HepG2 (cell line): ENCODE measurements at regions not wholly inside any gene's neighbourhood (a gene's known extent, or its start where the extent isn't known, plus 50 kb on each side); places are given as distances from the start of the nearest gene placed in this dataset.

Experiments used
- ATAC-seq: fragments of 200-7000 bp; cut with Tn5 transposase; 3 replicates; pipeline ENCODE4 v1.9.1; 2020; ENCODE audit warnings: mild to moderate bottlenecking, moderate library complexity
- BruUV-seq: library from RNA; stranded (reverse); fragments of 400-500 nt; replicated peaks from 2 replicates; lab custom pipeline; 2021; lab: Mats Ljungman, UMichigan
- CTCF ChIA-PET: fragments of 300-600 bp; formaldehyde crosslinking; extraction: SDS; loops from one replicate; lab custom pipeline; 2021; ENCODE audit warnings: low total read pairs, inconsistent platforms, low intra/inter-chr PET ratio; lab: Yijun Ruan, JAX
- POLR2A ChIA-PET: fragments of 350-600 bp; sonication (Branson Sonifier 250); formaldehyde crosslinking; loops from one replicate; lab custom pipeline; 2020; ENCODE audit warnings: antibody characterized with exemption, inconsistent platforms; lab: Yijun Ruan, JAX
- DNase-seq: peaks from one replicate; pipeline ENCODE4 v3.0.0-alpha.2; 2015; ENCODE audit warnings: low spot score
- FAIRE-seq: peaks from 3 replicates; lab custom pipeline; 2011; peaks lifted over from hg19 to GRCh38; lab: Jason Lieb, UNC
- H2AFZ ChIP-seq: one replicate; pipeline ENCODE4 v1.6.1; 2011; ENCODE audit warnings: low read length, inconsistent platforms
- H3K27ac ChIP-seq: fragments of 300-600 bp; 3 replicates; pipeline ENCODE4 v1.8.0; 2011; ENCODE audit warnings: mixed run types, mild to moderate bottlenecking, mixed read lengths, low read length, inconsistent platforms; ENCODE audit not compliant: insufficient read depth; ENCODE audit errors: extremely low read length
- H3K27me3 ChIP-seq, 2 experiments: fragments of 200-600 bp in 1 of 2; 2 replicates in 1 of 2; 3 replicates in 1 of 2; pipeline versions ENCODE4 v1.6.0 to v1.8.0; 2011; ENCODE audit warnings: low read length in 2 of 2, mild to moderate bottlenecking in 2 of 2, moderate library complexity in 2 of 2, inconsistent platforms in 1 of 2; ENCODE audit not compliant: insufficient read depth in 2 of 2, control insufficient read depth in 1 of 2
- H3K36me3 ChIP-seq, 2 experiments: fragments of 200-600 bp in 1 of 2; replicated peaks in 1 of 2; 2 replicates in 1 of 2; 3 replicates in 1 of 2; pipeline versions ENCODE4 v1.5.1 to v1.8.0; 2011; ENCODE audit warnings: low read length in 2 of 2, inconsistent platforms in 1 of 2; ENCODE audit not compliant: insufficient read depth in 2 of 2, control insufficient read depth in 1 of 2
- H3K4me1 ChIP-seq: 2 replicates; pipeline ENCODE4 v1.5.1; 2012; ENCODE audit warnings: low read length, inconsistent platforms; ENCODE audit not compliant: insufficient read depth
- H3K4me2 ChIP-seq: 2 replicates; pipeline ENCODE4 v1.6.0; 2011; ENCODE audit warnings: low read depth, low read length, inconsistent platforms
- H3K4me3 ChIP-seq, 3 experiments: fragments of 200-600 bp in 1 of 3; sonication (generic), shearing (Covaris generic) in 1 of 3; replicated peaks in 1 of 3; 2 replicates each; pipeline ENCODE4 v1.5.1; 2011 to 2016; ENCODE audit warnings: low read length in 3 of 3, inconsistent platforms in 2 of 3, low read depth in 2 of 3, mild to moderate bottlenecking in 2 of 3, control low read depth in 1 of 3, mixed read lengths in 1 of 3; ENCODE audit not compliant: insufficient read depth in 1 of 3
- H3K79me2 ChIP-seq: one replicate; pipeline ENCODE4 v1.6.1; 2011; ENCODE audit warnings: low read length, inconsistent platforms; ENCODE audit not compliant: insufficient read depth
- H3K9ac ChIP-seq: 2 replicates; pipeline ENCODE4 v1.6.0; 2011; ENCODE audit warnings: mild to moderate bottlenecking, low read depth, low read length, inconsistent platforms; ENCODE audit not compliant: insufficient read depth
- H3K9me3 ChIP-seq: 2 replicates; pipeline ENCODE4 v1.5.1; 2012; ENCODE audit warnings: mild to moderate bottlenecking, low read length
- H4K20me1 ChIP-seq: 2 replicates; pipeline ENCODE4 v1.6.0; 2011; ENCODE audit warnings: inconsistent platforms, mild to moderate bottlenecking, low read length, moderate library complexity; ENCODE audit not compliant: insufficient read depth
- CENPT ChIP-seq: sonication (generic); formaldehyde crosslinking; IDR thresholded peaks from 2 replicates; pipeline ENCODE4 v1.8.0; 2022; ENCODE audit warnings: low read depth, mild to moderate bottlenecking, moderate library complexity, missing genetic modification reagents
- MAZ ChIP-seq, 2 experiments: sonication (generic) in 1 of 2; formaldehyde crosslinking in 1 of 2; IDR thresholded peaks; 2 replicates each; pipeline versions ENCODE4 v1.5.0 to v1.6.1; 2012 to 2020; ENCODE audit warnings: low read depth in 2 of 2, mild to moderate bottlenecking in 2 of 2, borderline replicate concordance in 1 of 2, improper control_type of control experiment in 1 of 2, low read length in 1 of 2, missing genetic modification reagents in 1 of 2, moderate library complexity in 1 of 2
- PPARG ChIP-seq: conservative IDR thresholded peaks from 2 replicates; pipeline ENCODE4 v1.6.1; 2016; ENCODE audit warnings: missing biosample characterization, missing genetic modification reagents
- ZBTB38 ChIP-seq: sonication (generic); formaldehyde crosslinking; IDR thresholded peaks from 2 replicates; pipeline ENCODE4 v1.5.1; 2020; ENCODE audit warnings: mild to moderate bottlenecking, missing genetic modification reagents
- ZBTB7B ChIP-seq: sonication (generic); formaldehyde crosslinking; IDR thresholded peaks from 2 replicates; pipeline ENCODE4 v1.4.0; 2020; ENCODE audit warnings: missing genetic modification reagents
- ZNF543 ChIP-seq: sonication (generic); formaldehyde crosslinking; IDR thresholded peaks from 2 replicates; pipeline ENCODE4 v1.4.0; 2020; ENCODE audit warnings: mild to moderate bottlenecking, missing genetic modification reagents
- WGBS: methylation state at CpG from one replicate; pipeline ENCODE4 v1.1.6; 2017; ENCODE audit warnings: low lambda C conversion rate; 5-methylcytosine and 5-hydroxymethylcytosine counted together
- in situ Hi-C: cut with HindIII; loops from 2 replicates; pipeline ENCODE4 v1.10.0; 2017; ENCODE audit warnings: low pct_unique_long_range_greater_than_20kb; ENCODE audit not compliant: extremely low pct_ligation_motif_present
- intact Hi-C: fragments of 100-400 bp; cut with micrococcal nuclease; formaldehyde crosslinking; loops from one replicate; pipeline ENCODE4 v1.10.0; 2022; ENCODE audit not compliant: unreplicated experiment
- TF ChIP-seq, protein P1 (sequence below): sonication (generic); formaldehyde crosslinking; IDR thresholded peaks from 2 replicates; pipeline ENCODE4 v1.9.0; 2021; ENCODE audit warnings: missing genetic modification reagents, borderline replicate concordance
- TF ChIP-seq, protein P2 (sequence below): sonication (generic); formaldehyde crosslinking; IDR thresholded peaks from 2 replicates; pipeline ENCODE4 v1.8.1; 2023; ENCODE audit warnings: mild to moderate bottlenecking, missing genetic modification reagents
- TF ChIP-seq, protein P3 (sequence below): sonication (generic); formaldehyde crosslinking; IDR thresholded peaks from 2 replicates; pipeline ENCODE4 v1.8.0; 2022; ENCODE audit warnings: mild to moderate bottlenecking, missing genetic modification reagents
- TF ChIP-seq, protein P4 (sequence below): sonication (generic); formaldehyde crosslinking; IDR thresholded peaks from 2 replicates; pipeline ENCODE4 v1.5.0; 2020; ENCODE audit warnings: mild to moderate bottlenecking, missing genetic modification reagents

DNA sequence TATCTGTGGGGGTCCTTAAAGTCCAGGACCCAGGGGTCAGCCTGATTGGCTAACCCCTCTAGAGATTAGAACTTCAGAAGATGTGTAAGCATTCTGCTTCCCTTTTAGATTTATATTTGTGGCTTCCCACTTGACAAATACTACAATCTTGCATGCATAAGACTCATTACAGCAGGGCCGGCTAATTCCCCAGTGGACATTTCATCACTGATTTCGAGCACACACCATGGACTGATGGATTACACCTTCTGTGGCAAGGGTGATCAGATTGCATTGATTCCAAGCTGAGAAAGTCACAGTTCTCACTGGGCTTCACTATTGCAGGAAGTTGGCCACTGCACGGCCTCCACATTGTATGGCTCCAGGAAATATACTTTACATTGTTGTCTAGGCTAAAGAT lies 65.8 kb upstream of the DAPK1 start:
- CTCF ChIA-PET = no interaction called here
- TF ChIP-seq ZBTB7B (CRISPR knock-in tag) = no peak
- no peak for TF ChIP-seq CENPT (CRISPR knock-in tag)
- no peak for TF ChIP-seq MAZ (IDR thresholded peaks at IDR 0.05; ENCODE audit: borderline replicate concordance, low read depth, low read length)
- no peak for TF ChIP-seq MAZ (CRISPR knock-in tag; IDR thresholded peaks at IDR 0.05; ENCODE audit: low read depth)
- TF ChIP-seq, protein P1, sequence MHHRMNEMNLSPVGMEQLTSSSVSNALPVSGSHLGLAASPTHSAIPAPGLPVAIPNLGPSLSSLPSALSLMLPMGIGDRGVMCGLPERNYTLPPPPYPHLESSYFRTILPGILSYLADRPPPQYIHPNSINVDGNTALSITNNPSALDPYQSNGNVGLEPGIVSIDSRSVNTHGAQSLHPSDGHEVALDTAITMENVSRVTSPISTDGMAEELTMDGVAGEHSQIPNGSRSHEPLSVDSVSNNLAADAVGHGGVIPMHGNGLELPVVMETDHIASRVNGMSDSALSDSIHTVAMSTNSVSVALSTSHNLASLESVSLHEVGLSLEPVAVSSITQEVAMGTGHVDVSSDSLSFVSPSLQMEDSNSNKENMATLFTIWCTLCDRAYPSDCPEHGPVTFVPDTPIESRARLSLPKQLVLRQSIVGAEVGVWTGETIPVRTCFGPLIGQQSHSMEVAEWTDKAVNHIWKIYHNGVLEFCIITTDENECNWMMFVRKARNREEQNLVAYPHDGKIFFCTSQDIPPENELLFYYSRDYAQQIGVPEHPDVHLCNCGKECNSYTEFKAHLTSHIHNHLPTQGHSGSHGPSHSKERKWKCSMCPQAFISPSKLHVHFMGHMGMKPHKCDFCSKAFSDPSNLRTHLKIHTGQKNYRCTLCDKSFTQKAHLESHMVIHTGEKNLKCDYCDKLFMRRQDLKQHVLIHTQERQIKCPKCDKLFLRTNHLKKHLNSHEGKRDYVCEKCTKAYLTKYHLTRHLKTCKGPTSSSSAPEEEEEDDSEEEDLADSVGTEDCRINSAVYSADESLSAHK (CRISPR knock-in tag) = no peak
- TF ChIP-seq, protein P2, sequence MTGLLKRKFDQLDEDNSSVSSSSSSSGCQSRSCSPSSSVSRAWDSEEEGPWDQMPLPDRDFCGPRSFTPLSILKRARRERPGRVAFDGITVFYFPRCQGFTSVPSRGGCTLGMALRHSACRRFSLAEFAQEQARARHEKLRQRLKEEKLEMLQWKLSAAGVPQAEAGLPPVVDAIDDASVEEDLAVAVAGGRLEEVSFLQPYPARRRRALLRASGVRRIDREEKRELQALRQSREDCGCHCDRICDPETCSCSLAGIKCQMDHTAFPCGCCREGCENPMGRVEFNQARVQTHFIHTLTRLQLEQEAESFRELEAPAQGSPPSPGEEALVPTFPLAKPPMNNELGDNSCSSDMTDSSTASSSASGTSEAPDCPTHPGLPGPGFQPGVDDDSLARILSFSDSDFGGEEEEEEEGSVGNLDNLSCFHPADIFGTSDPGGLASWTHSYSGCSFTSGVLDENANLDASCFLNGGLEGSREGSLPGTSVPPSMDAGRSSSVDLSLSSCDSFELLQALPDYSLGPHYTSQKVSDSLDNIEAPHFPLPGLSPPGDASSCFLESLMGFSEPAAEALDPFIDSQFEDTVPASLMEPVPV = no peak
- TF ChIP-seq, protein P3, sequence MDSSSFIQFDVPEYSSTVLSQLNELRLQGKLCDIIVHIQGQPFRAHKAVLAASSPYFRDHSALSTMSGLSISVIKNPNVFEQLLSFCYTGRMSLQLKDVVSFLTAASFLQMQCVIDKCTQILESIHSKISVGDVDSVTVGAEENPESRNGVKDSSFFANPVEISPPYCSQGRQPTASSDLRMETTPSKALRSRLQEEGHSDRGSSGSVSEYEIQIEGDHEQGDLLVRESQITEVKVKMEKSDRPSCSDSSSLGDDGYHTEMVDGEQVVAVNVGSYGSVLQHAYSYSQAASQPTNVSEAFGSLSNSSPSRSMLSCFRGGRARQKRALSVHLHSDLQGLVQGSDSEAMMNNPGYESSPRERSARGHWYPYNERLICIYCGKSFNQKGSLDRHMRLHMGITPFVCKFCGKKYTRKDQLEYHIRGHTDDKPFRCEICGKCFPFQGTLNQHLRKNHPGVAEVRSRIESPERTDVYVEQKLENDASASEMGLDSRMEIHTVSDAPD (CRISPR knock-in tag) = no peak
- TF ChIP-seq, protein P4, sequence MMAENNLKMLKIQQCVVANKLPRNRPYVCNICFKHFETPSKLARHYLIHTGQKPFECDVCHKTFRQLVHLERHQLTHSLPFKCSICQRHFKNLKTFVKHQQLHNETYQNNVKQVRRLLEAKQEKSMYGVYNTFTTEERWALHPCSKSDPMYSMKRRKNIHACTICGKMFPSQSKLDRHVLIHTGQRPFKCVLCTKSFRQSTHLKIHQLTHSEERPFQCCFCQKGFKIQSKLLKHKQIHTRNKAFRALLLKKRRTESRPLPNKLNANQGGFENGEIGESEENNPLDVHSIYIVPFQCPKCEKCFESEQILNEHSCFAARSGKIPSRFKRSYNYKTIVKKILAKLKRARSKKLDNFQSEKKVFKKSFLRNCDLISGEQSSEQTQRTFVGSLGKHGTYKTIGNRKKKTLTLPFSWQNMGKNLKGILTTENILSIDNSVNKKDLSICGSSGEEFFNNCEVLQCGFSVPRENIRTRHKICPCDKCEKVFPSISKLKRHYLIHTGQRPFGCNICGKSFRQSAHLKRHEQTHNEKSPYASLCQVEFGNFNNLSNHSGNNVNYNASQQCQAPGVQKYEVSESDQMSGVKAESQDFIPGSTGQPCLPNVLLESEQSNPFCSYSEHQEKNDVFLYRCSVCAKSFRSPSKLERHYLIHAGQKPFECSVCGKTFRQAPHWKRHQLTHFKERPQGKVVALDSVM (CRISPR knock-in tag) = no peak
- no peak for TF ChIP-seq ZNF543 (CRISPR knock-in tag)
- no peak for TF ChIP-seq ZBTB38
- no peak for TF ChIP-seq PPARG
- TF ChIP-seq, all 625 proteins: peak for 0
- no peak overlapping the region for H3K27ac ChIP-seq
- H3K4me3 ChIP-seq = no peak overlapping the region
- peaks cover 0 to 3% of the 10 kb centered on the region in 2 experiments; a peak in 3 of 5 replicates for H3K27me3 ChIP-seq
- no TSS peak for BruUV-seq
- H3K4me1 ChIP-seq = no peaks in the 10 kb centered on the region
- ATAC-seq (no peak), FAIRE-seq (no peak), DNase-seq (no peak)
- H3K36me3 ChIP-seq = no peaks in the 10 kb centered on the region
- no peaks in the 10 kb centered on the region for H4K20me1 ChIP-seq
- in situ Hi-C loops = no loop called here
- H3K9ac ChIP-seq = no peak overlapping the region
- no peaks in the 10 kb centered on the region for H3K79me2 ChIP-seq
- H2AFZ ChIP-seq = no peak overlapping the region
- intact Hi-C loops = no loop called here
- POLR2A ChIA-PET = no interaction called here
- 22% methylated on average over 3 of the region's 3 CpGs for WGBS
- no peaks in the 10 kb centered on the region for H3K9me3 ChIP-seq
- no peak overlapping the region for H3K4me2 ChIP-seq
